ENCODE measurements at regions not wholly inside any gene's neighbourhood (a gene's known extent, or its start where the extent isn't known, plus 50 kb on each side); places are given as distances from the start of the nearest gene placed in this dataset.

DNA sequence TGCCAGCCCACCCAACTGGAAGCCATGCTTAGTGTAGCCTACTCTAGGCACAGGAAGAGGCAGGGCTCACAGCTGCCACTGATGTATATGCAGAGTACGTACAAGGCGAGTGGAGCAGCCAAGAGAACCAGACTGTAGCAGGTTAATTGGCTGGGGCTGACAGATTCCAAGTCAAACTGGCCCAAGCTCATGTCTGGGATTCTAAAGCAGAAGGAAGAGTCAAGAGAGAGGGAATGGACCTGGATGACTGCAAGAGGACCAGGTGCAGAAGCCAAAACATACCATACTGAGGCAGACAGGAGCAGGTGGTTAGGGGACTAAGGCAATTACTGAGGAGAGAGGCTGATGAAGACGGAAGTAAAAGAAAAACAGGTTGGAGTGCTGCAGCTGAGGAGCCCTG lies 51.3 kb upstream of the LRRN2 start:
- DNase-seq: no peak

DNA sequence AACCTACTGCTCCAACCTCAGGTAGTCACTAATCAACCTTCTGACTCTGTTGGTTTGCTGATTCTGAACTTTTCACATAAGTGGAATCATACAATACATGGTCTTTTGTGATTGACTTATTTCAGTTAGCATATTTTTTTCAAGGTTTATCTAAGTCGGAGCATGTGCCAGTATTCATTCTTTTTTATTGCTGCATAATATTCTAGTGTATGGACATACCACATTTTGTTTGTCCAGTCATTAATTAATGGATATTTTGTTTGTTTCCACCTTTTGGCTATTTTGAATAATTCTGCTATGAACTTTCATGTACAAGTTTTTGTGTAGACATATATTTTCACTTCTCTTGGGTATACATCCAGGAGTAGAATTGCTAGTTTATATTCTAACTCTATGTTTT lies 53.0 kb upstream of the LRRN2 start:
- no peak for DNase-seq

DNA sequence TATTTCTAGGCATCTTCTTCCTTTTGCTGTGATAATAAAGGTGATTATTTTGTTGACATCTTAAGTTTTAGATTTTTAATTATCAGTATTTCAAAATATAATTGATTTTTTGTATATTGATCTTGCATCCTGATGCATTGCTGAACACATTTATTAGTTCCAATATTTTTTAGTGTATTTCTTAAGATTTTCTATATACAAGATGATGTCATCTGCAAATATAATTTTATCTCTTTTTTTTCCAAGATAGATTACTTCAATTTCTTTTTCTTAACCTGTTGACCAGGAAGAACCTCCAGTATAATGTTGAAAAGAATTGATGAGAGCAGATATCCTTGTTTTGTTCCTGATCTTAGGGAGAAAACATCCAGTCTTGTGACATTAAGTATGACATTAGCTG lies 54.8 kb upstream of the LRRN2 start:
- DNase-seq: no peak

DNA sequence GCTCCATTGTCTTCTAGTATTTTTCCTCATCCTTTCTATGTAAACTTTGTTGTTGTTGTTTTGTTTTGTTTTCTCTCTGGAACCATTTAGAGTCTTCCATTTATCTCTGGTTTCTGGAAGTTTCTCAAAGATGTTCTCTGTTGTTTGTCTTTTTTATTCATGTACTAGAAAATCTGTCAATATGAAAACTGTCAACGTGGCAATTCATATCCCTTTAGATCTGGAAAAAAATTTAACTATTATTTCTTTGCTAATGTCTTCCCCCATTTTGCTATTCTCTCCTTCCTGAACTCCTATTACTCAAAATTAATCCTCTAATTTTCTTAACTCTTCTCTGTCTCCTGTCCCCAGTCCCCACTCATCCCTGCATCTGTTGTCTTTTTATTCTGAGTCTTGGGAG lies 55.9 kb upstream of the LRRN2 start:
- DNase-seq: no peak

DNA sequence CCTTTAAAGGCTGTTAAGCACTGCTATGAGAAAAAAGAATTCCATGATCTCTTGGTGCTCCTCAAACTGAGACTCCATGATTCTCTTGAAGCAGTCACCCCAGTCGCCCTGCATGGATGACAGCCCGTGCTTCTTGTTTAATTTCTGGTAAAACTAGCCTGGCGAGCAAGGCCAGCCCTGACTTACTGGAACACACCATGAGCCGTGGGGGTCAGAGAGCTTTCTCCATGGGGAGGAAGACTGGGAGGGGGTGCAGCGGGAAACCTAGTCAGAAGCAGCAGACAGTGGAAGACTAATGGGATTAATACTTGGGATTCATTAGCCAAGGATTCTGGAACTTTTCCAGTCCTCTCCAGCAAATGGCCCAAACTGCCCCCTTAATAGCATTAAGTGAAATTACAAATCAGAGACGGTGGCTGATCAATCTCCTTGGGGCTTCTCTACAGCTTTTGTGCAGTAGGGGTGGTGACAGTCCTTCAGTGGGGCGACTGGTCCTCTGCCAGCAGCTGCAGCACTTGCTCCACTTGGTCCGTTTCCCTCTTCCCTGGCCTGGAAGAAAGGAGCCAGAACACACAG lies 57.2 kb upstream of the LRRN2 start:
- no peak for DNase-seq

DNA sequence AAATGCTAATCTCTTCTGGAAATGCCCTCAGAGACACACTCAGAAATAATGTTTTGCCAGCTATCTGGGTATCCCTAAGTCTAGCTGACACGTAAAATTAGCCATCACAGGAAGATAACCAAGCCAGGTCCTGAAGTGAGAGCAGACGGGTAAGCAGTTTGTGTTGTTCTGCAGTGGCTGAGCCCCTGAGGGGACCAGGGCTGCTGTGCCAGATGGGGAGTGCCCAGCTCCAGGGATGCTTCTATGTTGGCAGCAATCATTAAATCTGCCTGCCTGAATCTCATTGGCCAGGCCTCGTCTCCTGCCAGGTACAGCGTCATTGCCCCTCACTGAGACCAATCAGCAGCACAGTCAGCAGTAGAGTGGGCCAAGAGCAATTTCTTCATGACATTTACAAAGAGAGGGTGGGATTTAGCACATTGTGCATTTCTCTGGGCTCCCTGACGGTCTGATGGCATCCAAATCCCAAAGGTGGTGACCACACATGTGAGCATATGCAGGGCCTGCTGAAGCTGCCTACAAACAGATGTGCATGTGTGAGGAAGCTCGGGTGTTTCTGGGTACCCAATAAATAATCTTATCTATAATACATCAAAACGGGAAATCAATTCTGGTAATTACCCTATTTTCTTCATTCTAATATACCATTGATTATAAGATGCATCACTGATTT lies 58.7 kb upstream of the LRRN2 start:
- no peak for DNase-seq

DNA sequence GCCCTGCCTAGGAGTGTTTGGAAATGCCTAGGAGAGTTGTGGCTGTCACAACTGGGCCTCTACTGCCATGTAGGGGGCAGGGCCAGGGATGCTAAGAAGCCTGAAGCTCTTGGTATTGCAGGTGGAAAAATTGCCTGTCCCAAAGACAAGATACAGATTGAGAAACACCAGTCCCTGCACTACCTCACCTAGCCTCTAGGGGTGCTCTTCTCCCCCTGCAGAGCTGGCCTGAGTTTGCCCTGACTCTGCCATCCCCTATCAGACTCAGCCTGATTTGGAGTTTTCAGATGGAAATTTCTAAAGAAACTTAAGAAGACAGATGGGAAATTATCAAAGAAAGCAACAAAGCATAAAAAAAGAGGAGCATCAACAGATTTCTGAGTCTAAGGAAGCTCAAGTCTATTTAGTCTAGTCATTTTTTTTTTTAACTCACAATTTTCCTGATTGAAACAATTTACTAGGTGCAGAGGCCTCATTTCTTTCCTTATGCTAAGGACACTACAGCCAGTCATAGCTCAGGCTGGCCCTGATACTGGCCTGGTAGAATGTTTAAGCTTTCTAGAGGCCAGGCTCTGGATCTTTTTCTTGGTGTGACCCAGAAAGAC lies 61.4 kb upstream of the LRRN2 start:
- peak; percentile 45 for DNase-seq

DNA sequence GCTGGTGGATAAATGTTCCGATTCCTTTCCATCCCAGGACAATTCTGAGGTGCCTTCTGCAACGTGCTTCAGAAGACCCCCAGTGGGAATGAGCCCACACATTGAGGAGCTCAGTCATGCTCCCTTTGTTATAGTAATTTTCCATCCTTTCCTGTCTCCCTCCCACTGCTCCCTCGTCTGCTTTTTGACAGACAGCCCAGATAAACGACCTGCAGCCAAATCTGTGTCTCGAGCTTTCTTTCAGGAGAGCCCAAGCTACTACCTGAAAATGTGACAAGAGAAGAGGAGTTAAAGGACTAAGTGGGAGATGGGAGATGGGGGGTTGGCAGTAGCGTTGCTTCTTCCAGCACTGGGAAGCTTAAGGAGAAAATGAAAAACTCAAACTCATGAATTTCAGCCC lies 65.9 kb upstream of the LRRN2 start:
- DNase-seq: no peak

DNA sequence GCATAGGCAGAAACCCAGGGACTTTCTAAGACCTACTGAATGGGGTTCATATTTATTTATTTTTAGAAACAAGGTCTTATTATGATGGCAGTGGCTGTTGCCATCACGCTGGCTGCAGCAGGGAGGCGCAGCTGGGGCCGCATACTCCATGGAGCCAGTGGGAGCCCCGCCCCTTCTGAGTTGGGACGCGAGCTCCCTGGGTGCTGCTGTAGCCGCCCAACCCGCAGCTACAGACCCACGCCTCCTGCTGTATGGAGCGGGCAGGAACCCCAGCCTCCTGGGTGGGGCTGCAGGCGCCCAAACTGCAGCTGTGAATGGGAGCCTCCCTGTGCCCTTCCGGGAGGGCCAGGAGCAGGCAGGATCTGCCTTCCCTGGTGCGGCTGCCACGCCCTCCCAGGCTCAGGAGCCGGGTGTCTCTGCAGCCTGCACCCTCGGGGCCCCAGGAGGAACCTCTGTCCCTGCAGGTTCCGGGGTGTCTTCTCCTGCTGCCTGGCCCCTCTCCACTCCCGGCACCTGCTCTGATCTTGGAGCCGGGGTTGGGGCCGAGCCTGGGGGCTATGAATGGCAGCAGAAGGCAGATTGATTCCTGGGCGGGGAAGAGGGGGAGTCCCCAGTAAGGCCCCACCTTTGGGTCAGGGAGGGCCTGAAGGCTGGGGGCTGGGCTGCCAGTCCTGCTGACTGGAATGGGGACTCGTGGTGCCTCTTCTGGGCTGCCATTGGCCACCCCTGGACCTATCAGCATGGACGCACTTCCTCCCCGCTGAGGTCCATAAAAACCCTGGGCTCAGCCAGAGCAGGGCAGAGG lies 66.5 kb upstream of the LRRN2 start:
- DNase-seq: no peak

DNA sequence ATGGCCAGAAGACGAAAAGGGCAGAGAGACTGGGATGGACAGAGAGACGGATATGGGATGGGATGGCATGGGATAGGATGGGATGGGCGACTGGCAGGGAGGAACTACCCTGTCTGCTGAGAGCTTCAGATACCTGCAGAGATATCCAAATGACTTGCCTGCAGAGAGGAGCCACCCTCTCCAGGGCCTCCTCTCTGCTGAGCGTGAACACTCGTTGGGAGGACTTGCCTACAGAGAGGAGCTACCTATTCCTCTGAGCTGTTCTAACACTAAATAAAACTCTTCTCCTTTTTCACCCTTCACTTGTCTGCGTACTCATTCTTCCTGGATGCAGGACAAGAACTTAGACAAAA lies 67.1 kb upstream of the LRRN2 start:
- no peak for DNase-seq

DNA sequence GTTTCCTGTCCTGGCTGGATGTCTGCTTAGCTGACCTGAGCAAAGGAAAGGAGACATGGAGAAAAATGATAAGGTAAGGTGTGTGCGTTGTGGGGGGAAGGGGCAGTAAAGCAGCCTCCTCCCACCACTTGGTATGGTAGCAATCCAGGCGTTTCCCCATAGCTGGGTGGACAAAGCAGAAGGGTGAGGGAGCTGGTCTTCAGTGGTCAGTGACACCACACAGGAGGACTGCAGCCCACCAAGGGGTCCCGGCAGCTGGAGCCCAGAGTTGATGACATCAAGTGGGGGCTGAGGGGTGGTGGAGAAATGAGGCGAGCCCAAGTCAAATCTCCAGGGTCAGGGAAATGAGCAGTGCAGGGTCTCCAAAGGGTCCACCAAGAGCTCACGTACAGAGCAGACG lies 69.3 kb upstream of the LRRN2 start:
- no peak for DNase-seq

DNA sequence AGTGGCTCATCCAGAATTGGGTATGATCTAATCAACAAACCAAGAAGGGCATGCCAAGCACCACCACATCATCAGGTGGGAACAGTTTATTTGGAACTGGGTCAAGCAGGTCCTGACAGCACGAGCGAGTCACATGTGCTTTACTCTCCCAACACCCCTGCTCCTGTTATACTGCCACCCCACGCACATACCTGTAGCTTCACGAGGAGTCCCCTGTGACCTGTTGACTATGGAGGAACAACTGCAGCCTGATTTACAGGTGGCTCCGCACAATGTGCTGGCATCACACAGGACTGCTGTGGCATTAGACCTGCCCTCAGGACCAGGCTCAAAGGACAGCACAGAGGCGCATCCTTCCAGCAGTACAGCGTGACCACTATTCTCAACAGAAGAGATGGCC lies 70.8 kb upstream of the LRRN2 start:
- no peak for DNase-seq

DNA sequence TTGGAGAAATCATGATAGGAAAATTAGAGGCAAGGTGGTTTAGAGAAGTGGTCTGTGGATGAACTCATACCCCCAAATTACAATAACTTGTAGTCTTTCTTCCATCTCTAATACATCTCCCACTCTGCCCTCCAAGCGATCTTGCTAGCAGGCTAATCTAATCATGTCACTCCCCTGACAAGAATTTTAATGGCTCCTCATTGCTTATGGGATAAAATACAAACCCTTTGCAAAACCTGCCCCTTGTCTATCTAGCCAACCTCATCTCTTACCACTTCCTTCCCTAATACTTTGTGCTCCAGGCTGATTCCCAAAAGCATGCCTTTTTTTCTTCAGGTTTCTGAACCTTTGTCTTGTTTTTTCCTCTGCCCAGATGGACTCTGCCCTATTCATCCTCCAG lies 71.3 kb upstream of the LRRN2 start:
- DNase-seq: no peak

DNA sequence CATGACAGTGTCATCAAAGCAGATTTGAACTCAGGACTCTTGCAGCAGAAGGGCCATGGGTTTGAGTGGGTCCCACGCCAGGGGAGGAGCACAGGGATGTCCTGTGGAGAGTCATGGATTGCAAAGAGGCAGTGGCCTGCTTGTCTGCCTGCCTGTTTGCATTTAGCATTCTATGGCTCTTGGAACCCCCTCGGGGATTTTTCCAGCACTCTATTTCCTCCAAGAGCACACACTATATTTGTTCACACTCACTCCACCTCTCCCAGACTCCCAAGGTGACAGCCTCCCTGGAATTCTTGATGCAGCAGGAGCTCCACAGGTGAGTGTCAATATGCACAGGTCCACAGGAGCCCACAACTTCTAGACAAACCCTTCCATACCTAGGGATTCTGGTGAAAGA lies 73.1 kb upstream of the LRRN2 start:
- no peak for DNase-seq

DNA sequence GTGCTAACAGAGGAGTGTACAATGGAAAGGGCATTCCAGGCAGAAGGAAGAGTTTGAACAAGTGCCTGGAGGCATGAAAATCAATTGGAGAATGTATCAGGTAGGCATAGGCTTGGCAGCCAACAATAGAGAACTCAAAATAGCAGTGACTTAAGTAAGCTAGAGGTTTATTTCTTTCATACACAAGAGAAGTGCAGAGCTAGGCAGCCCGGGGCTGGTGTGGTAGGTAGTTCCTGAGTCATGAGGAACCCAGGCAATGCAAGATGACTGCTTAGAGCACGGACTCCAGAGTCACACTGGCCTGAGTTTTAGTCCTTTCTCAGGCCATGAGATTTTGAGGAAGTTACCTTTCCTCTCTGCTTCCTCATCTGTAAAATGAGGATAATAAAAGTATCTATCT lies 74.8 kb upstream of the LRRN2 start:
- DNase-seq: no peak

DNA sequence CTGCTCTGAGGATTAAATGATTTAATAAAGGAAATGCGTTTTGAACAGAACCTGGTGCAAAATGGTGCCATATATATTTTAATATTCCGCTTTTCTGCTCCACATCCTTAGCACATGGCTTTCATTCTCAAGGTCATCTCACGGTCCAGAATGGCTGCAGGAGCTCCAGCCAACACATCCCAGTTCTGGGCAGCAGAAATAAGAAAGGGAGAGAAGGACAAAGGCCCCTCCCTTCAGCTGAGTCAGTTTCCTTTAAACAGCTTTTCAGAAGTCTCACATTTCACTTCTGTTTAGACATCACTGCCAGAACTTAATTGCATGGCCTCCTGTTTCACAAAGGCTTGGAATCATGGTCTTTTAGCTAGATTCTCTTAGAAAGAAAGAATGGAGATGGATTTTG lies 75.2 kb upstream of the LRRN2 start:
- no peak for DNase-seq

DNA sequence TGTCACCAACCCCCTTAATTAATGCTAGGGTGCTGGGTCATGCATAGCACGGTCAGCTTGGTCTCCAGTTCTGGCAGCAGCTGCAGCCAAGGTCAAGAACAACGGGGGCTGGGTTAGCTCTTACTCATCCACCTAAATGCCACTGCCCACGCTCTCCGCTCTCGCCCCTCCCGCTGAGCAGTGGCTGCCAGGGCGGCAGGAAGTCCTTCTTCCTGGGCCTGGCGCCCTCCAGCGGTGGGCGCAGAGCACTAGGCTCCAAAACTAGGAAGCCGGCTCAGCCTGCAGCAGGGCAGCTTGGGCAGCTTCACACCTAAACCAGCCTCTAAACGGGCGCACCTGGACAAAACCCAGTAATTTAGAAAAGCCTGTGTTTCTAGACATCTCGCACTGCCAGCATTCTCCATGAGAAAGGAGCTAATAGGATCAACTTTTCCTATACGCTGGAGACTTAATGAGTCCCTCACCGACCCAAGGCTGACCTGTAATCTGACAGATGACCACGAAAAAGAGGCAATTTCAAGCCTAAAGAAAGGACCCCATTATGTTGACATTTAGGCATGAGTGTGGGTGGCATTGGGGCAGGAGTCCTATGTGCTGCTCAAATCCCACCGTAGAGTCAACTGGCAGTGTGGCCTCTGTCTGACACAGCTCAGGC lies 78.4 kb upstream of the LRRN2 start:
- peak; percentile 76 for DNase-seq

DNA sequence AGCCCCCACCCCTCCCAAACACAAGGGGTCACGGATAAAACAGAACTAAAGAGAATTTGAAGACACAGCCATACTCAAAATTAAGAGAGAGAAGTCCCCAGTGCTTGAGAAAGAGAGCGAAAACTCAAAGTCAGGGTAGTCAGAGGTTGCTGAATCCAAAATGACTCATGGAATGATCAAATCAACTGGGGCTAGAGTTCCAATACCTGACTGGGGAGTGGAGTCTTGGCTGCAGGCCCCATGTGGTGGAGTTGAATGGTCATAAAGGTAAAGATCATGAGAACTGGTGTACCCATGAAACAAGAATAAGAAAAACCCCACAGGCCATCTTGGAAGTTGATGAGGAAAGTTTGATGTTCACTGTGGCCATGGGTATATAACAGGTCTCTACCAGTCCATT lies 84.5 kb upstream of the LRRN2 start:
- DNase-seq: no peak

DNA sequence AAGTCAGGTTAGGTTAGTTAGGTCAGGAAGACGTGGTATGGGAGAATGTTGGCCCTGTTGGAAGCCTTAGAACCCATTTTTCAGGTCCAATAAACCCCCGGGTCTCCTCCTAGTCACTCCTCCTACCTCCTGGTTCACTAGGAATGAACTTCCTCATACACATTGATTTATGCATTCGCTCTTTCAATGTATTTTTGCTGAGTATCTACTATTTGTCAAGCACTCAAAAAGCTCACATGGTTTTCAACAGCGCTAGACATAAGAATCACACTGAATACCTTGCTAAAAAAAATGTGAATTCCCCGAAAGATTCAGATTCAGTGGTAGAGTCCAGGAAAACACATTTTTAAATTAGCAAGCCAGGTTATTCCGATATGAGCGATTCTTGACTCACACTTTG lies 85.8 kb upstream of the LRRN2 start:
- DNase-seq: no peak

DNA sequence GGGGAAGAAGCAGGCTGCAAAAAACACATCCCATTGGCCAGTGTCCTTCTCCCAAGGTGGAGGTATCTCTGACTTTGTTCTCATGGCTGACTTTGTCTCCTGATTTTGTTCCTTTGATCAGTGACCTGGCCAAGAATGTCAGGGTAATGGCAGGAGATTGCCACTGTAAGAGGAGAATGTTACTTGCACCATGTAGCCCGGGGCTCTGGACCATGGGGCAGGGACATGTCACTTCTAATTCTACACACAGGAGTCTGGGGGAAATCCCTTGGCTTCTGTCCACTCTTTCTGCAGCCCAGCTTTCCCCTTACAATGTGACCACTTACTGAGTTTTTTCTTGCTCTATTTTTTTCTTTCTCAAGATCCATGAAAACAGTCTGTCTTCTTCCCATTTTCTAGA lies 87.7 kb upstream of the LRRN2 start:
- no peak for DNase-seq

DNA sequence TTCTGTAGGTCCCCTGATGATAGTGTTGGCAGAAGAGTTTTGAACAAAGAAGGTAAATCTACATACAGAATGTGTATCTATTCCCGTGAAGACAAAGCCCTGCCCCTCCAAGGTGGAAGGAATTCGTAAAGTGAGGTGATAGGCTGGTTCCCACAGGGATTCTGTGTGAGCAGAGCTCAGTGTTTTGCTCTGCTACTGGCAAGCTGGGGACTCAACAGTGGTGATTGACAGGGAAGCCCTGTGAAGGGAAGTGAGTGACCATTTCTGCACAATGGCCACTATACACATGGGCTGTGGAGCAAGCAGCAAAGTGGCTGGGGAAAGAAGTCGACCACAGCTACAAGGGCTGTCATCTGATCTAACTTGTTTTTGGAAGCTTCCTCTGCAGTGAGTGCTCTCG lies 90.0 kb upstream of the LRRN2 start:
- DNase-seq: no peak

DNA sequence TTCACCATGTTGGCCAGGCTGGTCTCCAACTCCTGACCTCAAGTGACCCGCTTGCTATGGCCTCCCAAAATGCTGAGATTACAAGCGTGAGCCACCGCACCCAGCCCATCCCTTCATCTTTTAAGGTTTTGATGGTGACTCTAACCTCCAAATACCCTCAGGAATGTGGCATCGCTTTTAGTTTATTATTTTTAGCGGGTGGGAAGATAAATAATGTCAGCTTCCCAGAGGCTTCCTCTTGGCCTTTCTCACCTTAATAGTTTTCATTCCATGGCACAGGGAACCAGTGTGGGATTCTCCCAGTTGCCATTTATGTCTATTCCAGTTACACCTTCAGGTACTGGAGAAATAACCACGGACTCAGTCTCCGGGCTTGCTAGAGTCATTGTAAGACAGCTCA lies 92.1 kb upstream of the LRRN2 start:
- DNase-seq: no peak

DNA sequence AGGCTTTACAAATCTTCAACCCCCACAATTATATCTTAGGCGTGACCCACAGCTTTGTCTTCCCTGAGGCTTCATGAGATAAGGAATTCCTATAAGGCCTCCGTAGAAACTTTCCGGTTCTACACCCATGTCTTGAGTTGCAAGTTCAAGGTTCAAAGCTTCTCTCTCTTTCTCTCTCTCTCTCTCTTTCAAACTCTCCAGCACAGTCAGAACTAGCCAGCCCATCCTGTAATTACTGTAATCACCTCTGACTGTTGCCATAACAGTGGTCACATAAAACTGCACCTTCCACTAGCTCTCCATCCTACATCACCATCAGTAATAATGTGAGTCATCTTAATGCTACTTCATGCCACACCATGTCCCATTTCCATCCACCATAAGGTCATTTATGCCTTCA lies 90.0 kb upstream of the NFASC start:
- no peak for DNase-seq

All from stimulated activated CD4-positive, alpha-beta T cell treated with anti-CD3 and anti-CD28 coated beads, Interleukin-1b, Interleukin-23, amount 100 ng/mL, for 48 hours (primary cell).